ENCODE measurements at regions not wholly inside any gene's neighbourhood (a gene's known extent, or its start where the extent isn't known, plus 50 kb on each side); places are given as distances from the start of the nearest gene placed in this dataset.

GRCh38 chr13:107252428-107252827, 684.5 kb upstream of the ARGLU1 start:
- Histone ChIP-seq H4K20me1 (ENCODE audit: insufficient read depth) (no peaks in the 10 kb centered on the region), H2AFZ (ENCODE audit: low read depth, low read length, poor library complexity, severe bottlenecking) (no peak overlapping the region), H3K9ac (ENCODE audit: low read length) (no peak overlapping the region), H3K27ac (ENCODE audit: low read depth, low read length) (no peak overlapping the region), H3K27me3 (ENCODE audit: insufficient read depth, low read length) (no peaks in the 10 kb centered on the region), H3K9me2 (ENCODE audit: insufficient read depth) (no peaks in the 10 kb centered on the region), H3K4me1 (ENCODE audit: control insufficient read depth in 1 of 2, insufficient read depth in 2 of 2, low read length in 2 of 2) (no peaks in the 10 kb centered on the region), H3K9me3 (ENCODE audit: control insufficient read depth in 1 of 2, insufficient read depth in 1 of 2, low read depth in 1 of 2, low read length in 2 of 2) (peaks cover 0 to 5% of the 10 kb centered on the region in 2 experiments; a peak in 1 of 4 replicates), H3K79me2 (ENCODE audit: insufficient read depth, low read length) (no peaks in the 10 kb centered on the region), H3K36me3 (ENCODE audit: control insufficient read depth in 1 of 2, insufficient read depth in 2 of 2, low read length in 2 of 2) (no peaks in the 10 kb centered on the region), H3K4me3 (replicated peaks in 1 of 2; ENCODE audit: low read depth in 1 of 2, low read length in 2 of 2) (no peak overlapping the region), H3K4me2 (ENCODE audit: low read length) (no peak overlapping the region)
- ChIA-PET RAD21 (ENCODE audit: low non-redundant PET in 1 of 2, low total read pairs in 2 of 2, uncharacterized antibody in 2 of 2, unreplicated experiment in 2 of 2) (no interaction called here), POLR2A (no interaction called here), CTCF (no interaction called here)
- BruUV-seq (replicated peaks): no TSS peak
- TF ChIP-seq JUND (IDR thresholded peaks at IDR 0.05) (no peak), EZH2 (IDR thresholded peaks at IDR 0.05) (no peak), TCF7L2 (IDR thresholded peaks at IDR 0.05; ENCODE audit: borderline replicate concordance, extremely low read depth, insufficient read depth, insufficient read length) (no peak), FOSL1 (IDR thresholded peaks at IDR 0.05; ENCODE audit: low read depth) (no peak), ZBTB33 (IDR thresholded peaks at IDR 0.05; ENCODE audit: extremely low read depth, insufficient replicate concordance, low read length) (no peak), CBX3 (IDR thresholded peaks at IDR 0.05; ENCODE audit: low read depth) (no peak), CTCF (IDR thresholded peaks at IDR 0.05 in 2 of 3, conservative IDR thresholded peaks at IDR 0.05 in 1 of 3; ENCODE audit: borderline replicate concordance in 1 of 3, insufficient read depth in 1 of 3, low read depth in 2 of 3, low read length in 2 of 3) (no peak), EGR1 (IDR thresholded peaks at IDR 0.05; ENCODE audit: low read depth) (no peak), POLR2A (IDR thresholded peaks at IDR 0.05; ENCODE audit: borderline replicate concordance, extremely low read depth, insufficient read depth, insufficient read length) (no peak), ZNF274 (IDR thresholded peaks at IDR 0.05; ENCODE audit: low read depth, low read length) (no peak)
- DNase-seq (ENCODE audit: low read depth, low spot score) (no peak), ATAC-seq (no peak)
- intact Hi-C loops (cut with micrococcal nuclease): no loop called here
